ENCODE measurements at regions not wholly inside any gene's neighbourhood (a gene's known extent, or its start where the extent isn't known, plus 50 kb on each side); places are given as distances from the start of the nearest gene placed in this dataset.

DNA sequence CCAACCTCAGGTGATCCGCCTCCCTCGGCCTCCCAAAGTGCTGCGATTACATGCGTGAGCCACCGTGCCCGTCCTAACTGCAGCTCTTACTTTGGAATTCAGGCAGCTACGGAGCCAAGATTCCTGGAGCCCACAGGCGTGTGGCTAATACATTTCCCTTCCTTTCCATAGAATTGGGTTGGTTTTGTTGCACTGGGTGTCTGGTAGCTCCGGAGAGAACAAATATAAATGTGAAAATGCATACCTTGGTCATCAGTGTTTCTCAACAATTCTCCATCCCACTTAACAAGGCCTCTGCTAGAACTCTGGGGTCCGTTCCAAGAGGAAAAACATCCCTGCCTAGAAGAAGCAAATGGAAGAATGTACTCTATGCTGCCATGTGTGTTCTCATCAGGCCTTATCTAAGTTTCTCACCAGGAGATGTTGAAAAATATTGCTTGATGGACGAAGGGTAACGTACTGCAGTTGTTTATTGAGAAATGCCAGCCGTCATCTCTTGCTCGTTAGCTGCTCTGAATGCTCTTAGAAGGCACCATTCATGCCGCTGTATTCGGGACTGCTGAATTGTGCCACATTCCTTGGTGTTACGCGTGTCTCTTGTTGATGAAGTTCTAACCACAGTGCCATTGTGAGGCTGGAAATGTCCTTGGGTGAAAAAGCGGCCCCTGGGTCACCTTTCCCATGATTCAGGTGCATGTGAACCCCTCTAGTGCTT, 50.5 kb upstream of the CD99 start:
- DNase-seq, result no peak

- no peak for DNase-seq
Observed at GRCh38 chrX:2638279-2638678, 52.8 kb upstream of the CD99 start.

- DNase-seq, result no peak
Observed at GRCh38 chrX:2635342-2635741, 55.8 kb upstream of the CD99 start.

GRCh38 chrX:2632533-2633504, 58.3 kb upstream of the CD99 start:
- no peak for DNase-seq

DNA sequence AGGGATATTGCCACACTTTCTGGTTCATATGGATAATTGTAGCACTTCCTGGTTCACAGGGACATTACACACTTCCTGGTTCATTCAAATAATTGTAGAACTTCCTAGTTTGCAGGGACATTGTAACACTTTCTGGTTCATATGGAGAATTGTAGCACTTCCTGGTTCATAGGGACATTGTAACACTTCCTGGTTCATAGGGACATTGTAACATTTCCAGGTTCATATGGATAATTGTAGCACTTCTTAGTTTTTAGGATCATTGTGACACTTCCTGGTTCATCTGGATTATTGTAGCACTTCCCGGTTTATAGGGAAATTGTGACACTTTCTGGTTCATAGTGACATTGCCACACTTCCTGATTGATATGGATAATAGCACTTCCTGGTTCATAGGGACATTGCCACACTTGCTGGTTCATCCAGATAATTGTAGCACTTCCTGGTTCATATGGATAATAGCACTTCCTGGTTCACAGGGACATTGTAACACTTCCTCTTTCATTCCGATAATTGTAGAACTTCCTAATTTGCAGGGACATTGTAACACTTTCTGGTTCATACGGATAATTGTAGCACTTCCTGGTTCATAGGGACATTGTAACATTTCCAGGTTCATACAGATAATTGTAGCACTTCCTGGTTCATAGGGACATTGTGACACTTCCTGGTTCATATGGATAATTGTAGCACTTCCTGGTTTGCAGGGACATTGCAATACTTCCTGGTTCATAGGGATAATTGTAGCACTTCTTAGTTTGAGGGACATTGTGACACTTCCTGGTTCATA, 59.2 kb upstream of the CD99 start:
- DNase-seq, result no peak

- DNase-seq, result peak in 1 of 2 experiments; percentile 42
Observed at GRCh38 chrX:2630935-2631742, 60.0 kb upstream of the CD99 start.

- DNase-seq, result peak in 1 of 2 experiments; percentile 57
Observed at GRCh38 chrX:2630008-2630934, 60.8 kb upstream of the CD99 start.

GRCh38 chrX:2629316-2630007, 61.6 kb upstream of the CD99 start:
- DNase-seq, result no peak

- DNase-seq, result no peak
Observed at GRCh38 chrX:2628751-2629315, 62.3 kb upstream of the CD99 start.

DNA sequence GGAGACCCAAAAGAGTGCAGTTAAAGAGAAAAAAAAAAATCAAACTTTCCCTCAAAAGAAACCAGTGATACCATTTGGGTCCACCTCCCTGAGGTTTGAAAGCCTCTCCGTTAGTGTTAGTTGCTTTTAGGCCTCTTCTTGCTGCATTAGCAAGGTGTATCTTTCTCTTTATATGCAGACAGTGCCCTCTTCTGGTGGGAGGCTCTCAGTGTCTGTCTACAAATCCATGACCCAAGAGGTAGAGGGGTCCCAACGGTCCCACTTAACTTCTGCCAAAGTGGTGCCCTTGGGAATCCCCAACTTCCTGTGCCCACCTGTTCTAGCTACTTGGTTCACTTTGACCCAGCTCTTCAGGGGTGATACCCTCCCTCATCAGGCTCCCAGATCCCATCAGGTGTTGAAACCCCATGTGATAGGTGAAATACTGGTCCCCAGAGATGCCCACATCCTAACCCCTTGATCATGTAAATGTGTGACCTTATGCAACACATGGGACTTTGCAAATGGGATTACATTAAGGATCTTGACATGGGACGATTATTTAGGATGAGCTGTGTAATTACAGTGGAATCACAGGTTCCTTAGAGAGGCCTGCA, 63.7 kb upstream of the CD99 start:
- DNase-seq, result peak in 1 of 2 experiments; percentile 36

DNA sequence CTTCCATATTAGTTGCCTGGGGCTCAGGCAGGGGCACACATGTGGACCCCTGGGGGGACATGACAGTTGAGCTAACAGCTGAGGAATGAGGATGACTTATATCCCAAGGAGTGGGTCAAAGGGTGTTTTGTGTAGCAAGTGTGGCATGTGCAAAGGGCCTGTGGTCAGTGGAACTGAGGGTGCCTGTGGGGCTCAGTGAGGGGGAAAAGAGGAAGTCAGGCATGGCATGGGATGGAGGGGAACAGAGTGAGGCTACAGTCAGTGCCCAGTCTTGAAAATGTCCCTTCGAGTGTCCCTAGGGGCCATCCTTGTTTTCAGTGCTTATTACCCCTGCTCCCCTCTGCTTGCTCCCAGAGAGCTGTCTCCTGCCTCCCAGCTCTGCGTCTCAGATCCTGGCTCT, 64.3 kb upstream of the CD99 start:
- DNase-seq, result no peak

- DNase-seq, result no peak
Observed at GRCh38 chrX:2620576-2620975, 70.5 kb upstream of the CD99 start.

DNA sequence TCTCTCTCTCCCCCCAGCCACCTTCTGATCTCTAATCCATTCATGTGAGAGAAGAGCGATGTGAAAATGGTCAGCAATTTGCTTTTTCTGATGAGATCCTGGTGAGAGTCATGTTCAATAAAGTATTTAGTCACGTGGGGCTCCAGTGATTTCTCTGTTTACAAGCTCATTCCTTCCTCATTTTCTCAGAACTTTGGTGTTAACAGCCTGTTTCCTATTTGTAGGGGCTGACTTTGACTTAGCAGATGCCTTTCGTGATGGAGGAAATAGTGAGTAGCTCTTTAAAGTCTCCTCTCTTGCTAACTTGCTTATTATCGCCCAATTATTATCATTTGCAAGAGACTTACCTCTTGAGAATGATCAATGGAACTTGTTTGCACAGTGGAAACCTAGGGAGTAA, 72.6 kb upstream of the CD99 start:
- no peak for DNase-seq

DNA sequence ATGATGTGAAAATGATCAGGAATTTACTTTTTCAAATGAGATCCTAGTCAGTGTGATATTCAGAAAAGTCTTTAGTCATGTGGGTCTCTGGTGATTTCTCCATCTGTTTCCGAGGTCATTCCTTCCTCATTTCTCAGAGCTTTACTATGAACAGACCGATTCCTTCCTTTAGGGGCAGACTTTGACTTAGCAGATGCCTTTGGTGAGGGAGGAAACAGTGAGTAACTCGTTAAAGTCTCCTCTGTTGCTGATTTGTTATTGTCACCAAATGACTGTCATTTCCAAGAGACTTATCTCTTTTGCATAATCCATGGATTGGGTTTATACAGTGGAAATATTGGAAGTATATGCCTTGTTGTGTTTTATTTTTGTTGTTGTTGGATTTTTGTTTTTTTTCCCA, 76.2 kb upstream of the CD99 start:
- DNase-seq, result no peak

- no peak for DNase-seq
Observed at GRCh38 chrX:2610246-2611170, 80.6 kb upstream of the CD99 start.

GRCh38 chrX:2609431-2610238, 81.5 kb upstream of the CD99 start:
- DNase-seq, result no peak

- DNase-seq, result peak; percentile 86 to 88
Observed at GRCh38 chrX:2608638-2609430, 82.3 kb upstream of the CD99 start.
